Spleen (tissue), 11 donors: ENCODE measurements at regions not wholly inside any gene's neighbourhood (a gene's known extent, or its start where the extent isn't known, plus 50 kb on each side); places are given as distances from the start of the nearest gene placed in this dataset.
A peak's percentile ranks its signal among the peaks of the same experiment; 100 is the strongest.

Source experiments
- DNase-seq: peaks from one replicate; pipeline ENCODE4 v3.0.0-alpha.2; 2020
- H3K27ac ChIP-seq, 8 donors: fragments of 200-600 bp; sonication (generic) in 7 of 8; 1 replicate in 4 of 8; 2 replicates in 4 of 8; pipeline versions ENCODE4 v1.5.0 to v1.8.0; 2016 to 2021; ENCODE audit warnings: inconsistent platforms in 4 of 8, mild to moderate bottlenecking in 4 of 8, moderate library complexity in 1 of 8
- H3K27me3 ChIP-seq, 7 donors: fragments of 200-600 bp; sonication (generic) in 6 of 7; replicated peaks in 1 of 7; 1 replicate in 4 of 7; 2 replicates in 3 of 7; pipeline versions ENCODE4 v1.5.0 to v1.8.0; 2016 to 2021; ENCODE audit warnings: inconsistent platforms in 3 of 7, mild to moderate bottlenecking in 1 of 7
- H3K36me3 ChIP-seq, 6 donors: fragments of 200-600 bp; sonication (generic) in 5 of 6; 1 replicate in 4 of 6; 2 replicates in 2 of 6; pipeline versions ENCODE4 v1.5.0 to v1.8.0; 2016 to 2021; ENCODE audit warnings: inconsistent platforms in 2 of 6
- H3K4me1 ChIP-seq, 6 donors: fragments of 200-600 bp; sonication (generic) in 5 of 6; 1 replicate in 3 of 6; 2 replicates in 3 of 6; pipeline versions ENCODE4 v1.5.0 to v1.8.0; 2016 to 2021; ENCODE audit warnings: inconsistent platforms in 3 of 6
- H3K4me3 ChIP-seq, 8 donors: fragments of 200-600 bp; sonication (generic) in 7 of 8; 1 replicate in 4 of 8; 2 replicates in 4 of 8; pipeline versions ENCODE4 v1.5.0 to v1.8.0; 2016 to 2021; ENCODE audit warnings: inconsistent platforms in 4 of 8, mild to moderate bottlenecking in 4 of 8, moderate library complexity in 2 of 8
- H3K9me3 ChIP-seq, 8 donors: fragments of 200-600 bp; sonication (generic) in 7 of 8; 1 replicate in 4 of 8; 2 replicates in 4 of 8; pipeline versions ENCODE4 v1.5.0 to v1.8.0; 2016 to 2021; ENCODE audit warnings: inconsistent platforms in 4 of 8
- POLR2A ChIP-seq, 3 donors: fragments of 450-650 bp; IDR thresholded peaks; one replicate each; pipeline ENCODE4 v1.5.1; 2017; ENCODE audit warnings: antibody characterized with exemption in 3 of 3, mild to moderate bottlenecking in 1 of 3
- POLR2AphosphoS5 ChIP-seq, 3 donors: sonication (generic); formaldehyde crosslinking; IDR thresholded peaks; one replicate each; pipeline ENCODE4 v1.5.1; 2017; ENCODE audit warnings: antibody characterized with exemption in 3 of 3
- WGBS, 5 donors: extraction: QIAGEN DNeasy Blood & Tissue Kit in 3 of 5; methylation state at CpG; one replicate each; pipeline versions ENCODE4 v1.1.5 to v1.1.7; 2013 to 2018; 5-methylcytosine and 5-hydroxymethylcytosine counted together
- intact Hi-C: fragments of 100-400 bp; cut with DNase I; formaldehyde crosslinking; loops from one replicate; pipeline ENCODE4 v1.15.0; 2023; ENCODE audit warnings: low total_unique reads
- TF ChIP-seq, protein P1 (sequence below), 11 experiments: fragments of 200-600 bp in 7 of 11; fragments of 450-650 bp in 4 of 11; sonication (generic) in 4 of 11; IDR thresholded peaks in 8 of 11; conservative IDR thresholded peaks in 3 of 11; 1 replicate in 7 of 11; 2 replicates in 4 of 11; pipeline versions ENCODE4 v1.4.0 to v1.8.0; 2016 to 2021; ENCODE audit warnings: antibody characterized with exemption in 11 of 11, inconsistent platforms in 4 of 11, mild to moderate bottlenecking in 1 of 11
- donor health status: healthy with polysubstance abuse.
- donor health status: DM: no; HTN: no; CAD: no; lungs with moderate emphysema.
- donor health status: DM: no; HTN: no; CAD: no.
- donor health status: Bipolar disorder and iron deficiency.
- donor health status: healthy.
- donor health status: DM: no; HTN: no; CAD: no.
- donor health status: DM: yes; HTN: yes; CAD: no.

DNA sequence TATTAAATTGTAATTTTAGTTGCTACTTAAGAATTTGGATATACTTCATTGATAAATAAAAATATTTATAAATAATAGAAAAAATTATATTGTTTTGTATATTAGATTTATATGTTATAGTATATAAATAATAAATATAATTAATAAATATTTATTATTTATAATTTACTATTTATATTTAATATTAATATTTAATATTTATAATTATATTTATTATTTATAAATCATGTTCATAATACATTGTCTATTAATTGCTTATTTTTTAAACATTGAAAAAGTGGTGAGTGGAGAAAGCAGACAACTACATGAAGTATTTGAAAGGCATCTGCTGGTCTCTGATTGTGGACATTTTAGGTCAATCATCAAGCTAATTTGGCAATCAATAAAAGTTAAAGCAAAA, 464.5 kb downstream of the MMUT start:
- H3K36me3 ChIP-seq, result no peaks in the 10 kb centered on the region

DNA sequence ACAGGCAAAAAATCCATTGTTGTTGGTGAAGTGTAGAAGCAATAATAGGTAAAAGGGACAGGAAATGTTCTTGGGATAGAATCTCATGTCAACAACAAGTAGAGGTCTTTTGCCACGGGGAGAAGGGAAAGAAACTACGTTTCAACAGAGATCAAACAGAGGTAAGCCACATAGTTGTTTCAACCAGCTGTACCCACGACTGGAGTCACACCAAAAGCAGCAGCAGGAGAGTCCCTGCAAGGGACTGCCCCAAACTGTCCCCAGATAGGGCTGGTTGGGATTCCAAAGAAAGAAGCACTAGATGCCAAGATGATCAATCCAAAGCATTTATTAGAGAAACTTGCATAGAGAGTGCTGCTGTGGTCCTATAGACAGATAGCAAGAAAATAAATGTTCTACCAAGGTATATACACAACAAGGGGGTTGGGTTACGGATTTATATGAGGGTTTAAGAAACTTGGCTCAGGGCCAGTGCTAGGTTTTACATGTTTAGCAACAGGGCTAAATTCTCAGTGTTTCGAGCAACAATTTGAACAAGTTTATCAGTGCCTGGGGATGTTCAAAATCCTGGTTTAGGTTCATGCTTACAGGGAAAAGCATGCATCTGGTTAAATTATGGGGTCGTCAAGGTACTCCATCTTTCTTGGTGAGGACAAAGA, 466.5 kb downstream of the MMUT start:
- Histone ChIP-seq H3K9me3 (no peaks in the 10 kb centered on the region), H3K27ac (no peak overlapping the region), H3K4me1 (no peaks in the 10 kb centered on the region), H3K27me3 (no peaks in the 10 kb centered on the region), H3K36me3 (no peaks in the 10 kb centered on the region), H3K4me3 (no peak overlapping the region)
- WGBS, 5 donors, result 51 to 63% (median 57%) methylated on average over 6 of the region's 6 CpGs
- TF ChIP-seq POLR2AphosphoS5 (IDR thresholded peaks at IDR 0.05), result no peak
- TF ChIP-seq, protein P1, sequence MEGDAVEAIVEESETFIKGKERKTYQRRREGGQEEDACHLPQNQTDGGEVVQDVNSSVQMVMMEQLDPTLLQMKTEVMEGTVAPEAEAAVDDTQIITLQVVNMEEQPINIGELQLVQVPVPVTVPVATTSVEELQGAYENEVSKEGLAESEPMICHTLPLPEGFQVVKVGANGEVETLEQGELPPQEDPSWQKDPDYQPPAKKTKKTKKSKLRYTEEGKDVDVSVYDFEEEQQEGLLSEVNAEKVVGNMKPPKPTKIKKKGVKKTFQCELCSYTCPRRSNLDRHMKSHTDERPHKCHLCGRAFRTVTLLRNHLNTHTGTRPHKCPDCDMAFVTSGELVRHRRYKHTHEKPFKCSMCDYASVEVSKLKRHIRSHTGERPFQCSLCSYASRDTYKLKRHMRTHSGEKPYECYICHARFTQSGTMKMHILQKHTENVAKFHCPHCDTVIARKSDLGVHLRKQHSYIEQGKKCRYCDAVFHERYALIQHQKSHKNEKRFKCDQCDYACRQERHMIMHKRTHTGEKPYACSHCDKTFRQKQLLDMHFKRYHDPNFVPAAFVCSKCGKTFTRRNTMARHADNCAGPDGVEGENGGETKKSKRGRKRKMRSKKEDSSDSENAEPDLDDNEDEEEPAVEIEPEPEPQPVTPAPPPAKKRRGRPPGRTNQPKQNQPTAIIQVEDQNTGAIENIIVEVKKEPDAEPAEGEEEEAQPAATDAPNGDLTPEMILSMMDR (IDR thresholded peaks at IDR 0.05 in 8 of 11, conservative IDR thresholded peaks at IDR 0.05 in 3 of 11), result no peak
- no peak for TF ChIP-seq POLR2A (IDR thresholded peaks at IDR 0.05)
- intact Hi-C loops, result no loop called here
- DNase-seq, result no peak

More for the DNA sequence above, 464.5 kb downstream of the MMUT start:
- TF ChIP-seq POLR2AphosphoS5 (IDR thresholded peaks at IDR 0.05) (no peak), POLR2A (IDR thresholded peaks at IDR 0.05) (no peak)
- TF ChIP-seq, protein P1 (IDR thresholded peaks at IDR 0.05 in 8 of 11, conservative IDR thresholded peaks at IDR 0.05 in 3 of 11), result no peak
- Histone ChIP-seq H3K4me3 (no peak overlapping the region), H3K27me3 (no peaks in the 10 kb centered on the region), H3K4me1 (no peaks in the 10 kb centered on the region), H3K9me3 (no peaks in the 10 kb centered on the region), H3K27ac (no peak overlapping the region)
- no peak for DNase-seq
- intact Hi-C loops, result no loop called here

DNA sequence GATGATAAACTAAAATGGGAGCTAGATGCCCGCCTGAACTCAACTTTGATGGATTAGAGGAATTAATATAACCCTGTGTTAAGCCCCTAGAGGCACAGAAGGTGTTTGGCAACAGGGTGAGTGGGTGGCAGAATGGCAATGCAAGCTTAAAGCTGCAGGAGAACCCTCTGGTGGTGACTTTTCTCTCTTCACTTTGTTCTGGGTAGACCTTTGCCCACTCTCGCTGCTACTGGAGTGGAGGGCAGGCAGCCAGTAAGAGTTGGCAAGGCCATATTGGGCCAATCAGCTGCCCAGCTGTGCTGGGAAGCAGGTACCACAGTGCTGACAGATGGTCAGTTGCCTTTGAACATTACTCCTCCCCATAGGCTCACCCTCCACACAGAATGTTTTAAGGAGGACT, 468.2 kb downstream of the MMUT start:
- intact Hi-C loops, result no loop called here
- H3K36me3 ChIP-seq, result no peaks in the 10 kb centered on the region
- TF ChIP-seq, protein P1 (IDR thresholded peaks at IDR 0.05 in 8 of 11, conservative IDR thresholded peaks at IDR 0.05 in 3 of 11), result no peak
- TF ChIP-seq POLR2A (IDR thresholded peaks at IDR 0.05), result no peak
- no peak for TF ChIP-seq POLR2AphosphoS5 (IDR thresholded peaks at IDR 0.05)

DNA sequence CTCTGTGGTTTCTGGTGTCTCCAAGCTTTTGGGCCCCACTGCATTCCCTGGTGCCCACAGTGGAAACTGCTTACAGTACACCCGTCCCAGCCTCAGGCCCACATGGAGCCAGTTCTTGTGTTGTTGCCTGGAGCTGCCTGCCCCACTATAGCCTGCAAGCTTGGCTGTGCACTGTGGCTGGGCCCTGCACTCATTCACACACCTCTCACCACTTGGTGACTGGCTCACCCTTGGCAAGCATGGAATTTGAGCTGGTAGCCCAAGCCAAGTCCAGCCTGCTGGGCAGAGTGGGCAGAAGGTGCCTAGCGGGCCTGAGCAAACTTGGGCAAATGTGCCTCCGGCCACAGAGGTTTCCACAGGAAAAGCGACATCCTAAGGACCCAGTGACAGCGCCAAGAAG, 472.3 kb downstream of the MMUT start:
- peak; percentile 52 for DNase-seq
- intact Hi-C loops, result no loop called here
- no peak overlapping the region for H3K4me3 ChIP-seq
- H3K9me3 ChIP-seq, result peaks cover 0 to 52% (median 30%) of the 10 kb centered on the region in 8 donors
- no peak for TF ChIP-seq POLR2AphosphoS5 (IDR thresholded peaks at IDR 0.05)
- TF ChIP-seq, protein P1 (IDR thresholded peaks at IDR 0.05 in 8 of 11, conservative IDR thresholded peaks at IDR 0.05 in 3 of 11), result no peak
- TF ChIP-seq POLR2A (IDR thresholded peaks at IDR 0.05), result no peak
- H3K27ac ChIP-seq, result no peak overlapping the region
- 89 to 96% (median 93%) methylated on average over 5 of the region's 5 CpGs for WGBS, 5 donors
- H3K4me1 ChIP-seq, result no peaks in the 10 kb centered on the region
- no peaks in the 10 kb centered on the region for H3K36me3 ChIP-seq
- no peaks in the 10 kb centered on the region for H3K27me3 ChIP-seq

More for the DNA sequence above, 468.2 kb downstream of the MMUT start:
- 50 to 78% (median 71%) methylated on average over 2 of the region's 2 CpGs for WGBS, 5 donors
- Histone ChIP-seq H3K27ac (no peak overlapping the region), H3K9me3 (peaks cover 0 to 13% (median 8%) of the 10 kb centered on the region in 8 donors), H3K4me1 (no peaks in the 10 kb centered on the region), H3K27me3 (no peaks in the 10 kb centered on the region), H3K4me3 (no peak overlapping the region)
- DNase-seq, result no peak
